IMR-90 (cell line): ENCODE measurements at regions not wholly inside any gene's neighbourhood (a gene's known extent, or its start where the extent isn't known, plus 50 kb on each side); places are given as distances from the start of the nearest gene placed in this dataset.

Source experiments
- ATAC-seq: fragments of 200-7000 bp; cut with Tn5 transposase; 2 replicates; pipeline ENCODE4 v1.9.1; 2020; ENCODE audit warnings: low read depth, mild to moderate bottlenecking, moderate library complexity
- BruUV-seq: library from RNA; stranded (reverse); fragments of 400-500 nt; replicated peaks from 2 replicates; lab custom pipeline; 2021; lab: Mats Ljungman, UMichigan
- CTCF ChIA-PET: fragments of 300-600 bp; formaldehyde crosslinking; extraction: SDS; loops from one replicate; lab custom pipeline; 2021; ENCODE audit warnings: antibody characterized with exemption; lab: Yijun Ruan, JAX
- POLR2A ChIA-PET: fragments of 300-600 bp; sonication (Branson Sonifier 250); formaldehyde crosslinking; loops from one replicate; lab custom pipeline; 2022; ENCODE audit warnings: antibody characterized with exemption; ENCODE audit not compliant: unreplicated experiment; lab: Charles Lee
- DNase-seq: peaks from one replicate; pipeline ENCODE4 v3.0.0; 2013
- H2AFZ ChIP-seq: replicated peaks from 2 replicates; pipeline ENCODE3; 2013; ENCODE audit warnings: low read length, mild to moderate bottlenecking; ENCODE audit not compliant: poor library complexity
- H2AK5ac ChIP-seq: 2 replicates; pipeline ENCODE4 v1.6.1; 2013; ENCODE audit warnings: low read depth, low read length, inconsistent platforms
- H2AK9ac ChIP-seq: replicated peaks from 2 replicates; pipeline ENCODE3; 2013; ENCODE audit warnings: mild to moderate bottlenecking, low read depth, low read length, moderate library complexity; ENCODE audit not compliant: poor library complexity
- H2BK120ac ChIP-seq: 2 replicates; pipeline ENCODE4 v1.6.1; 2013; ENCODE audit warnings: low read depth, low read length, inconsistent platforms
- H2BK15ac ChIP-seq: 3 replicates; pipeline ENCODE4 v1.6.1; 2013; ENCODE audit warnings: low read depth, low read length, inconsistent platforms
- H2BK20ac ChIP-seq: 2 replicates; pipeline ENCODE4 v1.6.1; 2013; ENCODE audit warnings: low read depth, mild to moderate bottlenecking, inconsistent platforms, low read length, moderate library complexity
- H2BK5ac ChIP-seq: 2 replicates; pipeline ENCODE4 v1.6.1; 2013; ENCODE audit warnings: mild to moderate bottlenecking, low read depth, low read length, inconsistent platforms; ENCODE audit not compliant: poor library complexity, severe bottlenecking
- H3K14ac ChIP-seq: replicated peaks from 2 replicates; pipeline ENCODE4 v1.6.1; 2013; ENCODE audit warnings: low read depth, low read length, inconsistent platforms
- H3K18ac ChIP-seq: 2 replicates; pipeline ENCODE4 v1.6.1; 2013; ENCODE audit warnings: low read depth, low read length, control low read depth
- H3K23ac ChIP-seq: 2 replicates; pipeline ENCODE4 v1.6.1; 2013; ENCODE audit warnings: low read depth, low read length, inconsistent platforms
- H3K27ac ChIP-seq: 2 replicates; pipeline ENCODE4 v1.5.1; 2013; ENCODE audit warnings: mild to moderate bottlenecking, control low read depth, low read length; ENCODE audit not compliant: insufficient read depth
- H3K27me3 ChIP-seq: 2 replicates; pipeline ENCODE4 v1.6.1; 2013; ENCODE audit warnings: low read length; ENCODE audit not compliant: control insufficient read depth, insufficient read depth
- H3K36me3 ChIP-seq: 2 replicates; pipeline ENCODE4 v1.6.1; 2013; ENCODE audit warnings: low read length, mixed read lengths; ENCODE audit not compliant: control insufficient read depth, insufficient read depth
- H3K4ac ChIP-seq: 2 replicates; pipeline ENCODE4 v1.6.1; 2013; ENCODE audit warnings: low read depth, low read length, inconsistent platforms
- H3K4me1 ChIP-seq: 2 replicates; pipeline ENCODE4 v1.6.1; 2013; ENCODE audit warnings: low read length, mixed read lengths; ENCODE audit not compliant: control insufficient read depth, insufficient read depth
- H3K4me2 ChIP-seq: 2 replicates; pipeline ENCODE4 v1.6.1; 2013; ENCODE audit warnings: low read depth, mild to moderate bottlenecking, control low read depth, low read length, moderate library complexity
- H3K4me3 ChIP-seq: 2 replicates; pipeline ENCODE4 v1.5.1; 2013; ENCODE audit warnings: low read depth, mild to moderate bottlenecking, control low read depth, low read length, moderate library complexity; ENCODE audit not compliant: insufficient read depth
- H3K56ac ChIP-seq: 2 replicates; pipeline ENCODE4 v1.6.1; 2013; ENCODE audit warnings: low read length, inconsistent platforms; ENCODE audit not compliant: insufficient read depth; ENCODE audit errors: extremely low read depth
- H3K79me1 ChIP-seq, 2 experiments: 2 replicates each; pipeline ENCODE4 v1.6.1; 2013; ENCODE audit warnings: low read length in 2 of 2, inconsistent platforms in 1 of 2, low read depth in 1 of 2
- H3K9ac ChIP-seq: 2 replicates; pipeline ENCODE4 v1.6.1; 2013; ENCODE audit warnings: low read depth, low read length, control low read depth
- H3K9me1 ChIP-seq: 2 replicates; pipeline ENCODE4 v1.6.1; 2013; ENCODE audit warnings: low read length, inconsistent platforms; ENCODE audit not compliant: insufficient read depth
- H3K9me3 ChIP-seq: 2 replicates; pipeline ENCODE4 v1.6.1; 2013; ENCODE audit warnings: low read length; ENCODE audit not compliant: control insufficient read depth, insufficient read depth
- H4K20me1 ChIP-seq: 2 replicates; pipeline ENCODE4 v1.6.1; 2013; ENCODE audit warnings: low read length, inconsistent platforms; ENCODE audit not compliant: insufficient read depth
- H4K5ac ChIP-seq: 2 replicates; pipeline ENCODE4 v1.6.1; 2013; ENCODE audit warnings: mild to moderate bottlenecking, low read depth, low read length, control low read depth
- H4K8ac ChIP-seq, 2 experiments: 2 replicates each; pipeline ENCODE4 v1.6.1; 2013; ENCODE audit warnings: low read depth in 2 of 2, low read length in 2 of 2, control low read depth in 1 of 2, inconsistent platforms in 1 of 2
- H4K91ac ChIP-seq: 2 replicates; pipeline ENCODE4 v1.6.1; 2013; ENCODE audit warnings: low read depth, low read length, inconsistent platforms; ENCODE audit not compliant: insufficient read depth
- BHLHE40 ChIP-seq: fragments of 150-350 bp; IDR thresholded peaks from 2 replicates; pipeline ENCODE4 v1.6.1; 2016; ENCODE audit warnings: mild to moderate bottlenecking, low read depth, low read length
- CEBPB ChIP-seq: IDR thresholded peaks from 2 replicates; pipeline ENCODE4 v1.6.1; 2012; ENCODE audit warnings: low read depth, low read length, improper control_type of control experiment
- CHD1 ChIP-seq: IDR thresholded peaks from 2 replicates; pipeline ENCODE4 v1.6.1; 2012; ENCODE audit warnings: low read depth, low read length, improper control_type of control experiment
- FOS ChIP-seq: fragments of 150-350 bp; IDR thresholded peaks from 2 replicates; pipeline ENCODE4 v1.6.1; 2016; ENCODE audit warnings: low read depth, low read length
- MAFK ChIP-seq: IDR thresholded peaks from 2 replicates; pipeline ENCODE4 v1.6.1; 2012; ENCODE audit warnings: low read depth, low read length, improper control_type of control experiment
- MAZ ChIP-seq: IDR thresholded peaks from 2 replicates; pipeline ENCODE4 v1.6.1; 2012; ENCODE audit warnings: low read depth, mild to moderate bottlenecking, low read length, improper control_type of control experiment, moderate library complexity, borderline replicate concordance
- MXI1 ChIP-seq: IDR thresholded peaks from 2 replicates; pipeline ENCODE4 v1.6.1; 2012; ENCODE audit warnings: low read depth, mild to moderate bottlenecking, low read length, moderate library complexity, borderline replicate concordance
- NFE2L2 ChIP-seq: fragments of 150-350 bp; IDR thresholded peaks from 2 replicates; pipeline ENCODE4 v1.6.1; 2016; ENCODE audit warnings: low read depth, mild to moderate bottlenecking, low read length
- POLR2A ChIP-seq: IDR thresholded peaks from 2 replicates; pipeline ENCODE4 v1.6.1; 2012; ENCODE audit warnings: mild to moderate bottlenecking, low read depth, low read length
- RAD21 ChIP-seq: IDR thresholded peaks from 2 replicates; pipeline ENCODE4 v1.6.1; 2012; ENCODE audit warnings: low read length, improper control_type of control experiment
- RCOR1 ChIP-seq: IDR thresholded peaks from 2 replicates; pipeline ENCODE4 v1.6.1; 2012; ENCODE audit warnings: mild to moderate bottlenecking, low read length, improper control_type of control experiment; ENCODE audit not compliant: insufficient replicate concordance
- RFX5 ChIP-seq: IDR thresholded peaks from 2 replicates; pipeline ENCODE4 v1.8.0; 2012; ENCODE audit warnings: low read depth, mild to moderate bottlenecking, low read length, moderate library complexity
- SMC3 ChIP-seq: fragments of 150-350 bp; IDR thresholded peaks from 2 replicates; pipeline ENCODE4 v1.6.1; 2016; ENCODE audit warnings: low read depth, mild to moderate bottlenecking, antibody characterized with exemption, low read length, moderate library complexity
- WGBS, 2 experiments: methylation state at CpG; one replicate each; pipeline versions ENCODE4 v1.1.5 to v1.1.7; 2013; ENCODE audit warnings: missing lambda C conversion rate in 2 of 2; ENCODE audit not compliant: insufficient read length in 1 of 2; ENCODE audit errors: extremely low coverage in 2 of 2; 5-methylcytosine and 5-hydroxymethylcytosine counted together
- dilution Hi-C: fragments of 300-500 bp; cut with HindIII; formaldehyde crosslinking; loops from one replicate; pipeline ENCODE4 v1.14.3; 2018; ENCODE audit warnings: low sequenced_read_pairs; ENCODE audit not compliant: unreplicated experiment
- in situ Hi-C: fragments of 300-500 bp; cut with MboI; formaldehyde crosslinking; loops from 3 replicates; pipeline ENCODE4 v1.14.3; 2019; ENCODE audit warnings: low sequenced_read_pairs, inconsistent platforms, mixed read lengths
- intact Hi-C: fragments of 100-400 bp; cut with micrococcal nuclease; formaldehyde crosslinking; loops from 2 replicates; pipeline ENCODE4 v1.10.0; 2022
- TF ChIP-seq, protein P1 (sequence below): fragments of 150-350 bp; IDR thresholded peaks from 2 replicates; pipeline ENCODE4 v1.6.1; 2016; ENCODE audit warnings: low read depth, mild to moderate bottlenecking, low read length, moderate library complexity, borderline replicate concordance
- TF ChIP-seq, protein P2 (sequence below): conservative IDR thresholded peaks from 2 replicates; pipeline ENCODE4 v1.5.1; 2012; ENCODE audit warnings: mild to moderate bottlenecking, low read depth, low read length, improper control_type of control experiment
- TF ChIP-seq, protein P3 (sequence below): fragments of 150-350 bp; IDR thresholded peaks from 2 replicates; pipeline ENCODE4 v1.6.1; 2017; ENCODE audit warnings: mild to moderate bottlenecking, antibody characterized with exemption, low read length, low read depth

DNA sequence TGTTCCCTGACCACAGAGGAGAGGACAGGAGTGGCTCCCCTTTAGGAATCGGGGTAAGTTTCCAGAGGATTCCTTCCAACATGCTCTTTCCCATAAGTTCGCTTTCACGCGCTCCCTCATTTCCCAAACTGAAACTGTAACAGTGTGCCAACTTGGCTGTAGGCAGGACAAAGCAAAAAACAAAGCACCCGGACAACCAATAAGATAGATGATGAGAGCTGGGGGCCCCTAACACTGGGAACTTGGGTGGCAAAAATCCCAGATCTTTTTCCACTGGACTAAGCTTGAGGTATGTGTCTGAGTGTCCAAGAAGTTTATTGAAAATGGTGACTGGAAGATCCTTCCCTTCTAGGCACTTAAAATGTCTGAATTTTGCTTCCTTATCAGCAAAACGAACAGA, 258.7 kb upstream of the IL12B start:
- ATAC-seq: no peak
- Histone ChIP-seq H4K5ac (no peak overlapping the region), H3K18ac (no peak overlapping the region), H3K4me1 (no peaks in the 10 kb centered on the region), H3K27ac (no peak overlapping the region), H3K4ac (no peak overlapping the region), H3K9ac (no peak overlapping the region), H2BK20ac (no peak overlapping the region), H2BK5ac (no peak overlapping the region), H2BK120ac (no peak overlapping the region), H2BK15ac (no peak overlapping the region), H2AFZ (no peak overlapping the region), H3K4me3 (no peak overlapping the region), H3K36me3 (no peaks in the 10 kb centered on the region), H3K14ac (no peak overlapping the region), H2AK5ac (no peak overlapping the region), H3K9me3 (no peaks in the 10 kb centered on the region), H3K9me1 (no peaks in the 10 kb centered on the region), H4K8ac (no peak overlapping the region), H3K23ac (no peak overlapping the region), H3K27me3 (peaks cover 16% of the 10 kb centered on the region), H3K79me1 (no peaks in the 10 kb centered on the region), H3K56ac (no peak overlapping the region), H2AK9ac (no peak overlapping the region), H3K4me2 (no peak overlapping the region), H4K91ac (no peak overlapping the region), H4K20me1 (no peaks in the 10 kb centered on the region)
- CTCF ChIA-PET: no interaction called here
- dilution Hi-C loops: no loop called here
- no TSS peak for BruUV-seq
- in situ Hi-C loops: no loop called here
- DNase-seq: no peak
- TF ChIP-seq MAFK: no peak
- TF ChIP-seq NFE2L2: no peak
- TF ChIP-seq POLR2A: no peak
- TF ChIP-seq, protein P1, sequence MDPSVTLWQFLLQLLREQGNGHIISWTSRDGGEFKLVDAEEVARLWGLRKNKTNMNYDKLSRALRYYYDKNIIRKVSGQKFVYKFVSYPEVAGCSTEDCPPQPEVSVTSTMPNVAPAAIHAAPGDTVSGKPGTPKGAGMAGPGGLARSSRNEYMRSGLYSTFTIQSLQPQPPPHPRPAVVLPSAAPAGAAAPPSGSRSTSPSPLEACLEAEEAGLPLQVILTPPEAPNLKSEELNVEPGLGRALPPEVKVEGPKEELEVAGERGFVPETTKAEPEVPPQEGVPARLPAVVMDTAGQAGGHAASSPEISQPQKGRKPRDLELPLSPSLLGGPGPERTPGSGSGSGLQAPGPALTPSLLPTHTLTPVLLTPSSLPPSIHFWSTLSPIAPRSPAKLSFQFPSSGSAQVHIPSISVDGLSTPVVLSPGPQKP: no peak
- TF ChIP-seq MAZ: no peak
- TF ChIP-seq, protein P2, sequence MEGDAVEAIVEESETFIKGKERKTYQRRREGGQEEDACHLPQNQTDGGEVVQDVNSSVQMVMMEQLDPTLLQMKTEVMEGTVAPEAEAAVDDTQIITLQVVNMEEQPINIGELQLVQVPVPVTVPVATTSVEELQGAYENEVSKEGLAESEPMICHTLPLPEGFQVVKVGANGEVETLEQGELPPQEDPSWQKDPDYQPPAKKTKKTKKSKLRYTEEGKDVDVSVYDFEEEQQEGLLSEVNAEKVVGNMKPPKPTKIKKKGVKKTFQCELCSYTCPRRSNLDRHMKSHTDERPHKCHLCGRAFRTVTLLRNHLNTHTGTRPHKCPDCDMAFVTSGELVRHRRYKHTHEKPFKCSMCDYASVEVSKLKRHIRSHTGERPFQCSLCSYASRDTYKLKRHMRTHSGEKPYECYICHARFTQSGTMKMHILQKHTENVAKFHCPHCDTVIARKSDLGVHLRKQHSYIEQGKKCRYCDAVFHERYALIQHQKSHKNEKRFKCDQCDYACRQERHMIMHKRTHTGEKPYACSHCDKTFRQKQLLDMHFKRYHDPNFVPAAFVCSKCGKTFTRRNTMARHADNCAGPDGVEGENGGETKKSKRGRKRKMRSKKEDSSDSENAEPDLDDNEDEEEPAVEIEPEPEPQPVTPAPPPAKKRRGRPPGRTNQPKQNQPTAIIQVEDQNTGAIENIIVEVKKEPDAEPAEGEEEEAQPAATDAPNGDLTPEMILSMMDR: no peak
- TF ChIP-seq RCOR1: no peak
- TF ChIP-seq CHD1: no peak
- no peak for TF ChIP-seq FOS
- TF ChIP-seq, protein P3, sequence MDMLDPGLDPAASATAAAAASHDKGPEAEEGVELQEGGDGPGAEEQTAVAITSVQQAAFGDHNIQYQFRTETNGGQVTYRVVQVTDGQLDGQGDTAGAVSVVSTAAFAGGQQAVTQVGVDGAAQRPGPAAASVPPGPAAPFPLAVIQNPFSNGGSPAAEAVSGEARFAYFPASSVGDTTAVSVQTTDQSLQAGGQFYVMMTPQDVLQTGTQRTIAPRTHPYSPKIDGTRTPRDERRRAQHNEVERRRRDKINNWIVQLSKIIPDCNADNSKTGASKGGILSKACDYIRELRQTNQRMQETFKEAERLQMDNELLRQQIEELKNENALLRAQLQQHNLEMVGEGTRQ: no peak
- no peak for TF ChIP-seq CEBPB
- no peak for TF ChIP-seq BHLHE40
- TF ChIP-seq MXI1: no peak
- no peak for TF ChIP-seq SMC3
- no peak for TF ChIP-seq RFX5
- TF ChIP-seq RAD21: no peak
- POLR2A ChIA-PET: no interaction called here
- no CpG with 5 or more reads among the region's 6 CpGs for WGBS, 2 experiments
- intact Hi-C loops: no loop called here
